Fibroblast of lung (primary cell): ENCODE measurements at regions not wholly inside any gene's neighbourhood (a gene's known extent, or its start where the extent isn't known, plus 50 kb on each side); places are given as distances from the start of the nearest gene placed in this dataset.

Experiments
- EZH2 ChIP-seq: IDR thresholded peaks from 2 replicates; pipeline ENCODE4 v1.5.1; 2012; ENCODE audit warnings: low read length, control low read depth, mild to moderate bottlenecking; ENCODE audit errors: missing control alignments
- TF ChIP-seq, protein P1 (sequence below), 2 donors: IDR thresholded peaks in 1 of 2; conservative IDR thresholded peaks in 1 of 2; 1 replicate in 1 of 2; 2 replicates in 1 of 2; pipeline ENCODE4 v1.5.1; 2011 to 2012; ENCODE audit warnings: low read length in 2 of 2, control low read depth in 1 of 2, inconsistent platforms in 1 of 2, low read depth in 1 of 2, mild to moderate bottlenecking in 1 of 2

DNA sequence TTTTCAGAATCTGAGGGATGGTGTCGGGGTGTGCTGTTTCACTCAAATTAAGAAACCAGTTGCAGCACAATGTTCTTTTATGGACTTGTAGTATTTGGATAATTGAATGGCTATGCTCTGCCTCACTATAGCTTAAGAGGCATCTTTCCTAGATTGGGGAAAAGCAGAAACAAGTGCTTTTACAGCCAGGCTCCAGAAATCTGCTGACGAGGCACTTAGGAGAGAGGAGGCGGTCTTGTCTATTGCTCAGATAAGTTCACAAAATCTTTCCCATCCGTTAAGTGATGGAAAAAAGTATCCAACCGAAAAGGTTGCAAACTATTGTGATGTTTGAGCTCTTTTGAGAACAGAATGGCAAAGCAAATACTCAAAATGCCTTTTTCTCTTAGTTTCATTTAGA is 336.1 kb upstream of the RARB start:
- TF ChIP-seq, protein P1, sequence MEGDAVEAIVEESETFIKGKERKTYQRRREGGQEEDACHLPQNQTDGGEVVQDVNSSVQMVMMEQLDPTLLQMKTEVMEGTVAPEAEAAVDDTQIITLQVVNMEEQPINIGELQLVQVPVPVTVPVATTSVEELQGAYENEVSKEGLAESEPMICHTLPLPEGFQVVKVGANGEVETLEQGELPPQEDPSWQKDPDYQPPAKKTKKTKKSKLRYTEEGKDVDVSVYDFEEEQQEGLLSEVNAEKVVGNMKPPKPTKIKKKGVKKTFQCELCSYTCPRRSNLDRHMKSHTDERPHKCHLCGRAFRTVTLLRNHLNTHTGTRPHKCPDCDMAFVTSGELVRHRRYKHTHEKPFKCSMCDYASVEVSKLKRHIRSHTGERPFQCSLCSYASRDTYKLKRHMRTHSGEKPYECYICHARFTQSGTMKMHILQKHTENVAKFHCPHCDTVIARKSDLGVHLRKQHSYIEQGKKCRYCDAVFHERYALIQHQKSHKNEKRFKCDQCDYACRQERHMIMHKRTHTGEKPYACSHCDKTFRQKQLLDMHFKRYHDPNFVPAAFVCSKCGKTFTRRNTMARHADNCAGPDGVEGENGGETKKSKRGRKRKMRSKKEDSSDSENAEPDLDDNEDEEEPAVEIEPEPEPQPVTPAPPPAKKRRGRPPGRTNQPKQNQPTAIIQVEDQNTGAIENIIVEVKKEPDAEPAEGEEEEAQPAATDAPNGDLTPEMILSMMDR (conservative IDR thresholded peaks at IDR 0.05 in 1 of 2, IDR thresholded peaks at IDR 0.05 in 1 of 2; ENCODE audit: low read depth in 1 of 2, low read length in 2 of 2) = no peak
- TF ChIP-seq EZH2 = no peak
